ENCODE measurements at regions not wholly inside any gene's neighbourhood (a gene's known extent, or its start where the extent isn't known, plus 50 kb on each side); places are given as distances from the start of the nearest gene placed in this dataset.

- no peaks in the 10 kb centered on the region for H3K36me3 ChIP-seq (ENCODE audit: control insufficient read depth in 2 of 4, insufficient read depth in 4 of 4, low read length in 3 of 4)
- H3K14ac ChIP-seq (ENCODE audit: insufficient read length) = no peak overlapping the region
- no peaks in the 10 kb centered on the region for H3K27me3 ChIP-seq (replicated peaks in 1 of 4; ENCODE audit: control insufficient read depth in 3 of 4, extremely low read depth in 1 of 4, insufficient read depth in 3 of 4, low read length in 3 of 4)
- CTCF ChIA-PET (ENCODE audit: partially characterized antibody) = no interaction called here
- H3K79me2 ChIP-seq (ENCODE audit: control insufficient read depth in 1 of 2, insufficient read depth in 2 of 2, low read length in 2 of 2) = no peaks in the 10 kb centered on the region
- no peak overlapping the region for H3K18ac ChIP-seq (ENCODE audit: extremely low read depth, low read length)
- no peak overlapping the region for H4K8ac ChIP-seq (ENCODE audit: extremely low read depth, insufficient read depth, low read length)
- H3K4ac ChIP-seq (replicated peaks; ENCODE audit: insufficient read length, low read depth, low read length) = no peak overlapping the region
- FAIRE-seq = no peak
- no peak overlapping the region for H4K91ac ChIP-seq (replicated peaks; ENCODE audit: insufficient read length, low read length)
- no peak overlapping the region for H3K4me3 ChIP-seq (ENCODE audit: extremely low read depth in 1 of 4, insufficient read depth in 2 of 4, low read depth in 3 of 4, low read length in 4 of 4)
- no peaks in the 10 kb centered on the region; a peak in 1 of 7 replicates for H3K4me1 ChIP-seq (replicated peaks in 1 of 4; ENCODE audit: control insufficient read depth in 3 of 4, insufficient read depth in 4 of 4, low read length in 3 of 4)
- H3K23ac ChIP-seq (ENCODE audit: insufficient read length) = no peak overlapping the region
- H2BK120ac ChIP-seq (replicated peaks; ENCODE audit: low read depth, low read length) = no peak overlapping the region
- no peaks in the 10 kb centered on the region for H3K79me1 ChIP-seq (ENCODE audit: low read depth, low read length)
- WGBS, 2 experiments (ENCODE audit: extremely low coverage in 1 of 2, insufficient coverage in 1 of 2, insufficient read length in 1 of 2, insufficient replicate concordance in 2 of 2, low coverage in 1 of 2, low lambda C conversion rate in 2 of 2, missing lambda C conversion rate in 1 of 2) = 94% methylated on average over 2 of the region's 2 CpGs; no CpG with 5 or more reads in 1 of the 2 experiments
- no peak overlapping the region for H4K5ac ChIP-seq (ENCODE audit: insufficient read length, low read depth, low read length)
- H3K27ac ChIP-seq (ENCODE audit: low read depth, low read length) = no peak overlapping the region
- H2BK5ac ChIP-seq (ENCODE audit: low read depth, low read length) = no peak overlapping the region
- H4K20me1 ChIP-seq (replicated peaks in 1 of 2; ENCODE audit: control insufficient read depth in 1 of 2, insufficient read depth in 2 of 2, low read length in 2 of 2) = no peaks in the 10 kb centered on the region
- peak overlapping the region; percentile 62; the same call in 1 of the 2 replicates for H2AFZ ChIP-seq (ENCODE audit: low read length)
- no peak overlapping the region for H2BK12ac ChIP-seq (ENCODE audit: low read depth, low read length)
- H3K4me2 ChIP-seq (ENCODE audit: insufficient read depth in 1 of 2, low read depth in 2 of 2, low read length in 2 of 2) = no peak overlapping the region
- H3K9me3 ChIP-seq (ENCODE audit: insufficient read depth in 2 of 2, low read depth in 1 of 2, low read length in 1 of 2) = no peaks in the 10 kb centered on the region
- no peak overlapping the region for H3K9ac ChIP-seq (replicated peaks in 1 of 4; ENCODE audit: extremely low read depth in 1 of 4, low read depth in 3 of 4, low read length in 3 of 4)
- no peak overlapping the region for H3K56ac ChIP-seq (replicated peaks; ENCODE audit: insufficient read length, low read depth, low read length)
- POLR2A ChIA-PET (ENCODE audit: partially characterized antibody) = no interaction called here
- no peak overlapping the region for H2BK15ac ChIP-seq (ENCODE audit: low read length)
- no peaks in the 10 kb centered on the region for H3K23me2 ChIP-seq (ENCODE audit: low read depth, low read length)
- no peak overlapping the region for H2AK5ac ChIP-seq (ENCODE audit: low read depth, low read length)
- DNase-seq (ENCODE audit: low read depth in 1 of 2, low spot score in 2 of 2) = no peak
- no peak overlapping the region for H2BK20ac ChIP-seq (ENCODE audit: low read length)
- TF ChIP-seq SIN3A (conservative IDR thresholded peaks at IDR 0.05 in 1 of 2, IDR thresholded peaks at IDR 0.05 in 1 of 2; ENCODE audit: low read depth in 1 of 2, low read length in 2 of 2) = no peak
- no peak for TF ChIP-seq MAX (IDR thresholded peaks at IDR 0.05)
- TF ChIP-seq HDAC6 (IDR thresholded peaks at IDR 0.05; ENCODE audit: low read depth, low read length) = no peak
- no peak for TF ChIP-seq CTCF (IDR thresholded peaks at IDR 0.05; ENCODE audit: control extremely low read depth in 1 of 3, insufficient read depth in 1 of 3, low read depth in 1 of 3, low read length in 3 of 3)
- TF ChIP-seq CBX5 (IDR thresholded peaks at IDR 0.05; ENCODE audit: low read depth, low read length) = no peak
- TF ChIP-seq RBBP5 (IDR thresholded peaks at IDR 0.05; ENCODE audit: borderline replicate concordance, low read depth, low read length) = no peak
- TF ChIP-seq ASH2L (IDR thresholded peaks at IDR 0.05; ENCODE audit: low read length) = no peak
- TF ChIP-seq USF2 (IDR thresholded peaks at IDR 0.05; ENCODE audit: low read length) = no peak
- no peak for TF ChIP-seq TAF1 (IDR thresholded peaks at IDR 0.05; ENCODE audit: low read depth, low read length)
- no peak for TF ChIP-seq CBX8 (IDR thresholded peaks at IDR 0.05; ENCODE audit: borderline replicate concordance, low read depth, low read length)
- TF ChIP-seq NANOG (IDR thresholded peaks at IDR 0.05; ENCODE audit: insufficient read depth, low read depth, low read length, poor library complexity, severe bottlenecking) = no peak
Observed at GRCh38 chr6:120348926-120349325, 985.4 kb downstream of the TBC1D32 start.
